ENCODE measurements at regions not wholly inside any gene's neighbourhood (a gene's known extent, or its start where the extent isn't known, plus 50 kb on each side); places are given as distances from the start of the nearest gene placed in this dataset.

DNA sequence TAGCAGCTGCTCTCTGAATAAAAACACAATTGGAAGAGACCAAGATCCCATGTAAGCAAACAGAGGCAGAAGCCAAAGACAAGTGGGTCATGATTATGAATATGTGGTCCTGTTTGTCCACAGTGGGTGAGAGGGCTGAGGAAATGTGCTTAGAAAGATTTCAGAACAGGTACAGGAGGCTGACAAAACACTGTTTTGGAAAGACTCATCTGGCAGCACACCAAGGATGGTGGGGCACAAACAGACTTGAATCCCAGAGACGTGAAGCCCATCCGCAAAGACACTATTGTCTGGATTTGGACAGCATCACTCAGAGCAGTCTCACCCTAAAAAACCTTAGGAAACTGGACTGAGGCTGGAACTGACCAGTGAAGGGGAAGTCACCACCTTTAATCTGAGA lies 85.0 kb downstream of the ADRB2 start:
- ATAC-seq (no peak), DNase-seq (ENCODE audit: extremely low read depth in 1 of 4, low spot score in 3 of 4) (no peak), FAIRE-seq (no peak)
- Histone ChIP-seq H3K9me3 (replicated peaks; ENCODE audit: control insufficient read depth, insufficient read depth, low read depth, low read length) (no peaks in the 10 kb centered on the region), H3K27me3 (ENCODE audit: control insufficient read depth in 2 of 2, insufficient read depth in 2 of 2, low read length in 2 of 2) (peaks cover 8 to 11% of the 10 kb centered on the region in 2 experiments; a peak in 1 of 5 replicates), H3K79me2 (ENCODE audit: control insufficient read depth, insufficient read depth, low read length) (no peaks in the 10 kb centered on the region), H3K27ac (ENCODE audit: extremely low read depth, low read depth, low read length) (no peak overlapping the region), H3K36me3 (ENCODE audit: control insufficient read depth, insufficient read depth, low read length) (no peaks in the 10 kb centered on the region), H3K9ac (ENCODE audit: insufficient read depth in 1 of 2, low read depth in 2 of 2, low read length in 2 of 2) (no peak overlapping the region), H3K4me3 (no peak overlapping the region), H3K9me1 (ENCODE audit: control insufficient read depth, insufficient read depth, low read length) (no peaks in the 10 kb centered on the region), H3K4me1 (replicated peaks in 1 of 2; ENCODE audit: control insufficient read depth in 2 of 2, insufficient read depth in 2 of 2, low read length in 2 of 2) (peaks cover 0 to 6% of the 10 kb centered on the region in 2 experiments; a peak in 2 of 5 replicates), H3K4me2 (ENCODE audit: insufficient read depth, low read length) (no peak overlapping the region), H4K20me1 (replicated peaks; ENCODE audit: control insufficient read depth, insufficient read depth, low read length) (no peaks in the 10 kb centered on the region), H2AFZ (ENCODE audit: low read depth, low read length) (no peak overlapping the region)
- TF ChIP-seq SAFB2 (IDR thresholded peaks at IDR 0.05; ENCODE audit: borderline replicate concordance, low read depth, low read length, severe bottlenecking) (no peak), MGA (IDR thresholded peaks at IDR 0.05) (no peak), NR4A1 (CRISPR knock-in tag; IDR thresholded peaks at IDR 0.05) (no peak), NR4A1 (tag; IDR thresholded peaks at IDR 0.05) (no peak), RNF2 (IDR thresholded peaks at IDR 0.05) (no peak)
- TF ChIP-seq, protein P1, sequence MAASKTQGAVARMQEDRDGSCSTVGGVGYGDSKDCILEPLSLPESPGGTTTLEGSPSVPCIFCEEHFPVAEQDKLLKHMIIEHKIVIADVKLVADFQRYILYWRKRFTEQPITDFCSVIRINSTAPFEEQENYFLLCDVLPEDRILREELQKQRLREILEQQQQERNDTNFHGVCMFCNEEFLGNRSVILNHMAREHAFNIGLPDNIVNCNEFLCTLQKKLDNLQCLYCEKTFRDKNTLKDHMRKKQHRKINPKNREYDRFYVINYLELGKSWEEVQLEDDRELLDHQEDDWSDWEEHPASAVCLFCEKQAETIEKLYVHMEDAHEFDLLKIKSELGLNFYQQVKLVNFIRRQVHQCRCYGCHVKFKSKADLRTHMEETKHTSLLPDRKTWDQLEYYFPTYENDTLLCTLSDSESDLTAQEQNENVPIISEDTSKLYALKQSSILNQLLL (CRISPR knock-in tag; IDR thresholded peaks at IDR 0.05; ENCODE audit: borderline replicate concordance), result no peak
- no TSS peak for BruUV-seq (replicated peaks)
- in situ Hi-C loops (cut with MboI) (no loop called here), intact Hi-C loops (cut with micrococcal nuclease) (loop anchor here (10.0 kb wide), 1 partner anchor 83 kb away; no protein-coding TSS in a partner anchor)
- ChIA-PET POLR2A (interaction anchor here (0.6 kb wide), 1 partner anchor 10 kb away, joined by 3 read pairs; no protein-coding TSS in a partner anchor), CTCF (ENCODE audit: low intra/inter-chr PET ratio) (no interaction called here)
- WGBS (ENCODE audit: insufficient coverage, low coverage, missing lambda C conversion rate), result 0% methylated on average over 2 of the region's 2 CpGs
